ENCODE measurements at regions not wholly inside any gene's neighbourhood (a gene's known extent, or its start where the extent isn't known, plus 50 kb on each side); places are given as distances from the start of the nearest gene placed in this dataset.

DNA sequence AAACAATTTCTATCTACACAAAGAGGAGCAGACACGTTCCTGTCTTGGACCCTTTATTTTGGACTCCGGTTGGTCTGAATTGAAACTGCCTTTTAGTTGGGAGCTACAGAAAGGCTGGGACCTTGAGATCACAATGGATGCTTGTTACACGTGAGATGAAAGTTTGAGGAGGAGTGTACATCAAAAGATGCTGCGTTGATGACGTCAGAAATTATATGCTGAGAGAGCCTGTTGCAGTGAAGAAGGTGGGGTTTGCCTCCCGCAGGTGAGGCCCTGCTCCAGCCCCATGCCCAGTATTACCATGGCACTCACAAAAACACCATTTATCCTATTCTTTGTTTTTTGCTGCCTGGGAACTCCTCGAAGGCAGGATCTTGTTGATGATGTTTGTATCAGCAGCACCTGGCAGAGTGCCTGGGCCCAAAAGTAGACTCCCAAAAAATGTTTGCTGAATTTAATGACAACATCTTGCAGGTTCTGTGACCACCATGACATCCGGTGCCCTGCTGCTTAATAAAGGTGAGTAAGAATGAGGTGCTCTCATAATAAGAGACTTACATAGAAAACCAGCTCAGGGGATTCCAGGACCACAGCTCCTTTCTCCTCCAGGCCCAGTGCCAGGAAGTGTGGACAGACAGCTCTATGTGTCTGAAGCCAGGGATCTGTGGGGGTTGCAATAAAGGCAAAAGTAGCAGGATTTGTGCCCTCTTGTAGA, 136.1 kb upstream of the UBE2E1 start:
- H3K4me3 ChIP-seq (replicated peaks in 1 of 2; ENCODE audit: low read depth in 2 of 2, low read length in 2 of 2): no peak overlapping the region
- DNase-seq (ENCODE audit: low read depth in 2 of 2): peak in 1 of 2 donors; percentile 26
- TF ChIP-seq, protein P1, sequence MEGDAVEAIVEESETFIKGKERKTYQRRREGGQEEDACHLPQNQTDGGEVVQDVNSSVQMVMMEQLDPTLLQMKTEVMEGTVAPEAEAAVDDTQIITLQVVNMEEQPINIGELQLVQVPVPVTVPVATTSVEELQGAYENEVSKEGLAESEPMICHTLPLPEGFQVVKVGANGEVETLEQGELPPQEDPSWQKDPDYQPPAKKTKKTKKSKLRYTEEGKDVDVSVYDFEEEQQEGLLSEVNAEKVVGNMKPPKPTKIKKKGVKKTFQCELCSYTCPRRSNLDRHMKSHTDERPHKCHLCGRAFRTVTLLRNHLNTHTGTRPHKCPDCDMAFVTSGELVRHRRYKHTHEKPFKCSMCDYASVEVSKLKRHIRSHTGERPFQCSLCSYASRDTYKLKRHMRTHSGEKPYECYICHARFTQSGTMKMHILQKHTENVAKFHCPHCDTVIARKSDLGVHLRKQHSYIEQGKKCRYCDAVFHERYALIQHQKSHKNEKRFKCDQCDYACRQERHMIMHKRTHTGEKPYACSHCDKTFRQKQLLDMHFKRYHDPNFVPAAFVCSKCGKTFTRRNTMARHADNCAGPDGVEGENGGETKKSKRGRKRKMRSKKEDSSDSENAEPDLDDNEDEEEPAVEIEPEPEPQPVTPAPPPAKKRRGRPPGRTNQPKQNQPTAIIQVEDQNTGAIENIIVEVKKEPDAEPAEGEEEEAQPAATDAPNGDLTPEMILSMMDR (IDR thresholded peaks at IDR 0.05; ENCODE audit: low read depth, low read length): no peak

DNA sequence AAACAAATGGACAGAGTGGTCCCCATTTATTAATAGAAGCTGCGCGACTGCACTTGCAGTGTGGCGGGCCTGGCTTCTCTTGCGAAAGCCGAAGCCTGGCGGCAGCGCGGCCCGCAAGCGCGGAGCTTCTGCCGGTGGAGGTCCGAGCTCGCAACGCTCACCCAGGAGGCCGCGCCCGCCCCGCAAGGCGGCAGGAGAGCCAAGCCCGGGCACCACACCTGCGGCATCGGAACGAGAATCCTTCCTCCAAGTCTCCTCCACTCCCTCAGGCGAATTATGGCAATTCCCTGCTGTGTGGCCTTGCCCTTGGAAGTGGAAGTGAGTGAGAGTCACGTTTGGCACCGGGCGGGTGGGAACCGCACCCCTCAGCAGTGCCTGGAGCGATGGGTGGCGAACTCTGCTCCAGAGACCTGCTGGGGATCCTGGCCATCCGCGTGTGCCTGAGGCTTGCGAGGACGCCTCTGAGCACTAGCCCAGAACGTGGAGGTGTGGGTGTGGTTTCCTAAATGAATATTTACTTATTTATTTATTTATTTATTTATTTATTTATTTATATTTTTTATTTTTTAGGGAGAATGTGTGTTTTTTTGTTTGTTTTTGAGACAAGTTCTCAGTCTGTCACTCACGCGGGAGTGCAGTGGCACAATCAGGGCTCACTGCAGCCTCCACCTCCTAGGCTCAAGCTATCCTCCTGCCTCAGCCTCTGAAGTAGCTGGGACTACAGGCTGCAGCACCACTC, 133.7 kb upstream of the UBE2E1 start:
- DNase-seq (ENCODE audit: low read depth in 2 of 2): peak in 1 of 2 donors; percentile 34
- TF ChIP-seq, protein P1 (IDR thresholded peaks at IDR 0.05; ENCODE audit: low read depth, low read length): no peak
- H3K4me3 ChIP-seq (replicated peaks in 1 of 2; ENCODE audit: low read depth in 2 of 2, low read length in 2 of 2): peak overlapping the region; percentile 20 to 32

DNA sequence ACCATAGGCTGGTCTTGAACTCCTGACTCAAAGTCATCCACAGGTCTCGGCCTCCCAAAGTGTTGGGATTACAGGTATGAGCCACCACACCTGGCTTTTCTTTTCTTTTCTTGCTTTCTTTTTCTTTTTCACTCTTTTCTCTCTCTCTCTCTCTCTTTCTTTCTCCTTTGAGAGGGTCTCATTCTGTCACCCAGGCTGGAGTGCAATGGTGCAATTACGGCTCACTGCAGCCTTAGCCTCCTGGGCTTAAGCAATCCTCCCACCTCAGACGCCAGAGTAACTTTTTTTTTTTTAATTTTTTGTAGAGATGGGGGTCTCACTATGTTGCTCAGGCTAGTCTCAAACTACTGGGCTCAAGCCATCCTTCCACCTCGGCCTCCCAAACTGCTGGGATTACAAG, 133.1 kb upstream of the UBE2E1 start:
- no peak overlapping the region for H3K4me3 ChIP-seq (replicated peaks in 1 of 2; ENCODE audit: low read depth in 2 of 2, low read length in 2 of 2)
- no peak for DNase-seq (ENCODE audit: low read depth in 2 of 2)
- TF ChIP-seq, protein P1 (IDR thresholded peaks at IDR 0.05; ENCODE audit: low read depth, low read length): no peak

DNA sequence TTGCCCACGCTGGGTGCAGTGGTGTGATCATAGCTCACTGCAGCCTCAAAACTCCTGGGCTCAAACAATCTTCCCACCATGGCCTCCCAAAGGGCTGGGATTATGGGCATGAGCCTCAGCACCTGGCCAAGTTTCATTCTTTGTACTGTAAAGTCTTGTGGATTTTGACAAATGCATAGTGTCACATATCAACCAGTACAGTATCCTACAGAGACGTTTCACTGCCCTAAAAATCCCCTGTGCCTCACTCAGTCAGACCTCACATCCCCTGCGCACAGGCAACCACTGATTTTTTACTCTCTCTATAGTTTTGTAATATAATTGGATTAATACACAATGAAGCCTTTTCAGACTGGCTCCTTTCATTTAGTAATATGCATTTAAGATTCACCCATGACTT, 130.7 kb upstream of the UBE2E1 start:
- TF ChIP-seq, protein P1 (IDR thresholded peaks at IDR 0.05; ENCODE audit: low read depth, low read length): no peak
- no peak for DNase-seq (ENCODE audit: low read depth in 2 of 2)
- H3K4me3 ChIP-seq (replicated peaks in 1 of 2; ENCODE audit: low read depth in 2 of 2, low read length in 2 of 2): no peak overlapping the region

DNA sequence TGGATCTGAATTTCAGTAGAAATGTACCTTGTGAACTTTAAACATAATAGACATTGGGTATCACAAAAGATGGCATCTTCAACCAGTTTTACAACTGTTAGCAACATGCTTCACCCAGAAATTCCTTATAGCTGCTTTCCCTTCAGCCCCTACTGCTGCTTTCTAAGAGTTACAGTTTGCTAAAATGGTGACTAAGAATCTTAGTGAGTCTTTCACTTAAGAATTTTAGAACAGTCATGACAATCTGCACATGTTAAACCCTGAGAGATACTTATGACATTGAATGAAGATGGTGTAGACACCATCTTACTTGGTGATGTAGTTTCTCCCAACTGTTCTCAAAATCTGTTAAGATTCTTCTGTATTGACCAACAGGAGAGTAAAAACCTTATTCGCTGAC, 129.7 kb upstream of the UBE2E1 start:
- no peak overlapping the region for H3K4me3 ChIP-seq (replicated peaks in 1 of 2; ENCODE audit: low read depth in 2 of 2, low read length in 2 of 2)
- TF ChIP-seq, protein P1 (IDR thresholded peaks at IDR 0.05; ENCODE audit: low read depth, low read length): no peak
- DNase-seq (ENCODE audit: low read depth in 2 of 2): peak in 1 of 2 donors; percentile 49

DNA sequence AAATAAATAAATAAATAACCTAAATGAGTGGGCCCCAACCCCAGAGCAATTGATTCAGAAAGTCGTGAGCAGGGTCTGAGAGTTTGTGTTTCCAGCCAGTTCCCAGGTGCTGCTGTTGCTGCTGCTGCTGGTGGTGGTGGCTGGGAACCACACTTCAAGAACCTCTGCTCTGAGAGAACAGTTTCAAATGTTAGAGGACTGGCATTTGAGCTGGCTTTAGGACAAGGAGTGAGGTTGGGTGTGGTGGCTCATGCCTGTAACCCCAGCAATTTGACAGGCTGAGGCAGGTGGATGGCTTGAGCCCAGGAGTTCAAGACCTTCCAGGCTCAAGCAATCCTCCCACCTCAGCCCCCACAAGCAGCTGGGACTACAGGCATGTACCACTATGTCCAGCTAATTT, 123.1 kb upstream of the UBE2E1 start:
- no peak overlapping the region for H3K4me3 ChIP-seq (replicated peaks in 1 of 2; ENCODE audit: low read depth in 2 of 2, low read length in 2 of 2)
- no peak for DNase-seq (ENCODE audit: low read depth in 2 of 2)

More for the DNA sequence above, 123.1 kb upstream of the UBE2E1 start:
- TF ChIP-seq, protein P1 (IDR thresholded peaks at IDR 0.05; ENCODE audit: low read depth, low read length): no peak

Data from cardiac fibroblast (primary cell).